ENCODE measurements at regions not wholly inside any gene's neighbourhood (a gene's known extent, or its start where the extent isn't known, plus 50 kb on each side); places are given as distances from the start of the nearest gene placed in this dataset.

DNA sequence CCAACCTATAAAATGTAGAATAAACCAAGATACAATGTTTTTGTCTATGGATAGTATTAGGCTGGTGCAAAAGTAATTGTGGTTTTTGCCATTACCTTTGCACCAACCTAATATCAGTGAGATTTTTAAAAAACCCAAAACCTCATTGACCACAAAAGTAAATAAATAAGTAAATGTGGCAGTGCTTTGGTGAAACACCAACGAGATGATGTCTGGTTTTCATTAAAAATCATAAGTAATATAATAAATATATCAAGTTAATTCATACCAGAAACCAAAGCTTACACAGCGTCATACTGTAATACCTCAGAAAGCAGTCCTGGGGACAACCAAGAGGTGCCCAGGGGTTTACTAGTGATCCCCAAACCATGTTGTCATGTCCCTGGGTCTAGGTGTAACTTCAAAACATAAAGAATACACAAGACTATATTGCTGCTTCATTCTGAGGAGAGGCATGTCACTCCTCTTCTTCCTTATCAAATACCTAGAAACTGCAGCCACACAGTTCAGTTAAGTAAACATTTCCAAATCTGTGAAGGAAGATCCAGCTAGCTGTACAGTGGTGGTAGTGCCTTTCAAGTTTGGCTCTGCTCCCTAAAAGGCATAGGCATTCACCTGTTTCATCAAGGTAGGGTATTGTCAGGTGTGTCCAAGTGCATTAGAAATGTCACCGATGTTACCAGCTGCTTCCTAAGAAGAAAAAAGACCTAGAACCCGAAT, 51.6 kb upstream of the ZC3H11B start:
- DNase-seq, result no peak
